HEK293 (cell line): ENCODE measurements at regions not wholly inside any gene's neighbourhood (a gene's known extent, or its start where the extent isn't known, plus 50 kb on each side); places are given as distances from the start of the nearest gene placed in this dataset.

Experiments
- CTCF ChIA-PET: fragments of 350-600 bp; formaldehyde crosslinking; extraction: SDS; loops from one replicate; lab custom pipeline; 2021; ENCODE audit warnings: antibody characterized with exemption; lab: Yijun Ruan, JAX
- POLR2A ChIA-PET: fragments of 300-600 bp; formaldehyde crosslinking; extraction: SDS; loops from one replicate; lab custom pipeline; 2020; ENCODE audit warnings: antibody characterized with exemption, inconsistent platforms; lab: Yijun Ruan, JAX
- H3K27ac ChIP-seq: fragments of 200-500 bp; sonication (Bioruptor generic); 2 replicates; pipeline ENCODE4 v1.5.1; 2014; ENCODE audit warnings: low read depth, low read length, control low read depth, inconsistent platforms; ENCODE audit errors: extremely low read depth
- H3K36me3 ChIP-seq, 2 experiments: fragments of 200-500 bp in 1 of 2; sonication (Bioruptor generic) in 1 of 2; 1 replicate in 1 of 2; 2 replicates in 1 of 2; pipeline ENCODE4 v1.5.1; 2014 to 2017; ENCODE audit warnings: inconsistent platforms in 2 of 2, low read length in 2 of 2; ENCODE audit not compliant: control insufficient read depth in 2 of 2, insufficient read depth in 1 of 2
- H3K4me1 ChIP-seq: fragments of 200-500 bp; sonication (Bioruptor generic); 2 replicates; pipeline ENCODE4 v1.5.1; 2014; ENCODE audit warnings: mild to moderate bottlenecking, low read length, inconsistent platforms; ENCODE audit not compliant: control insufficient read depth, insufficient read depth
- H3K4me3 ChIP-seq: 2 replicates; pipeline ENCODE4 v1.5.1; 2011; ENCODE audit warnings: low read depth, mild to moderate bottlenecking, control low read depth, low read length, moderate library complexity
- H3K9me3 ChIP-seq: fragments of 200-500 bp; sonication (Bioruptor generic); 2 replicates; pipeline ENCODE4 v1.5.1; 2014; ENCODE audit warnings: low read depth, low read length, inconsistent platforms; ENCODE audit not compliant: control insufficient read depth, insufficient read depth
- GFI1B ChIP-seq: fragments of 450-650 bp; formaldehyde crosslinking; IDR thresholded peaks from 2 replicates; pipeline ENCODE4 v1.5.1; 2016; ENCODE audit warnings: missing biosample characterization, missing genetic modification characterization
- GLI4 ChIP-seq: fragments of 450-650 bp; formaldehyde crosslinking; IDR thresholded peaks from 2 replicates; pipeline ENCODE4 v1.5.1; 2016; ENCODE audit warnings: missing biosample characterization, missing genetic modification characterization
- KLF7 ChIP-seq: fragments of 450-650 bp; formaldehyde crosslinking; IDR thresholded peaks from 2 replicates; pipeline ENCODE4 v1.5.1; 2016; ENCODE audit warnings: missing biosample characterization, missing genetic modification characterization, borderline replicate concordance
- MYNN ChIP-seq: fragments of 450-650 bp; formaldehyde crosslinking; IDR thresholded peaks from 2 replicates; pipeline ENCODE4 v1.5.1; 2016; ENCODE audit warnings: missing biosample characterization, missing genetic modification characterization, borderline replicate concordance
- MZF1 ChIP-seq: fragments of 450-650 bp; formaldehyde crosslinking; IDR thresholded peaks from 2 replicates; pipeline ENCODE4 v1.5.1; 2017; ENCODE audit warnings: missing biosample characterization, missing genetic modification characterization, borderline replicate concordance
- OSR2 ChIP-seq: fragments of 450-650 bp; formaldehyde crosslinking; IDR thresholded peaks from 2 replicates; pipeline ENCODE4 v1.5.1; 2016; ENCODE audit warnings: missing biosample characterization, missing genetic modification characterization
- OVOL3 ChIP-seq: fragments of 450-650 bp; formaldehyde crosslinking; IDR thresholded peaks from 2 replicates; pipeline ENCODE4 v1.5.1; 2016; ENCODE audit warnings: missing biosample characterization, missing genetic modification characterization
- SALL2 ChIP-seq: fragments of 450-650 bp; formaldehyde crosslinking; IDR thresholded peaks from 2 replicates; pipeline ENCODE4 v1.5.0; 2017; ENCODE audit warnings: missing biosample characterization, mild to moderate bottlenecking, missing genetic modification characterization, borderline replicate concordance
- SCRT2 ChIP-seq: fragments of 450-650 bp; formaldehyde crosslinking; IDR thresholded peaks from 2 replicates; pipeline ENCODE4 v1.5.1; 2016; ENCODE audit warnings: missing biosample characterization, missing genetic modification characterization
- SETDB1 ChIP-seq: IDR thresholded peaks from one replicate; pipeline ENCODE4 v1.6.1; 2017; ENCODE audit warnings: mild to moderate bottlenecking, low read length, moderate library complexity, mixed read lengths; ENCODE audit not compliant: insufficient read length
- ZBTB7A ChIP-seq: fragments of 450-650 bp; formaldehyde crosslinking; IDR thresholded peaks from 2 replicates; pipeline ENCODE4 v1.5.1; 2016; ENCODE audit warnings: low read depth, missing biosample characterization, missing genetic modification characterization
- ZEB2 ChIP-seq: fragments of 450-650 bp; formaldehyde crosslinking; IDR thresholded peaks from 2 replicates; pipeline ENCODE4 v1.5.1; 2016; ENCODE audit warnings: missing biosample characterization, missing genetic modification characterization
- ZNF223 ChIP-seq: fragments of 450-650 bp; formaldehyde crosslinking; IDR thresholded peaks from 2 replicates; pipeline ENCODE4 v1.5.1; 2016; ENCODE audit warnings: missing biosample characterization, missing genetic modification characterization
- ZNF239 ChIP-seq: fragments of 450-650 bp; formaldehyde crosslinking; IDR thresholded peaks from 2 replicates; pipeline ENCODE4 v1.5.1; 2016; ENCODE audit warnings: missing biosample characterization, missing genetic modification characterization
- ZNF37A ChIP-seq: fragments of 450-650 bp; IDR thresholded peaks from 2 replicates; pipeline ENCODE4 v1.5.1; 2018; ENCODE audit warnings: missing biosample characterization, missing genetic modification characterization
- ZNF391 ChIP-seq: fragments of 450-650 bp; formaldehyde crosslinking; IDR thresholded peaks from 2 replicates; pipeline ENCODE4 v1.5.1; 2016; ENCODE audit warnings: low read depth, missing biosample characterization, missing genetic modification characterization, borderline replicate concordance
- ZNF404 ChIP-seq: fragments of 450-650 bp; formaldehyde crosslinking; IDR thresholded peaks from 2 replicates; pipeline ENCODE4 v1.5.1; 2017; ENCODE audit warnings: missing biosample characterization, missing genetic modification characterization
- ZNF423 ChIP-seq: fragments of 450-650 bp; formaldehyde crosslinking; IDR thresholded peaks from 2 replicates; pipeline ENCODE4 v1.5.1; 2016; ENCODE audit warnings: missing biosample characterization, missing genetic modification characterization
- ZNF501 ChIP-seq: fragments of 450-650 bp; formaldehyde crosslinking; IDR thresholded peaks from 2 replicates; pipeline ENCODE4 v1.5.1; 2016; ENCODE audit warnings: missing biosample characterization, missing genetic modification characterization
- ZNF529 ChIP-seq: fragments of 450-650 bp; formaldehyde crosslinking; IDR thresholded peaks from 2 replicates; pipeline ENCODE4 v1.5.1; 2017; ENCODE audit warnings: missing genetic modification characterization, missing biosample characterization; ENCODE audit not compliant: insufficient replicate concordance
- ZNF544 ChIP-seq: fragments of 450-650 bp; formaldehyde crosslinking; IDR thresholded peaks from 2 replicates; pipeline ENCODE4 v1.5.0; 2017; ENCODE audit warnings: missing biosample characterization, missing genetic modification characterization
- ZNF600 ChIP-seq: fragments of 450-650 bp; formaldehyde crosslinking; IDR thresholded peaks from 2 replicates; pipeline ENCODE4 v1.5.1; 2016; ENCODE audit warnings: missing biosample characterization, missing genetic modification characterization
- ZNF707 ChIP-seq: fragments of 450-650 bp; formaldehyde crosslinking; IDR thresholded peaks from 2 replicates; pipeline ENCODE4 v1.5.1; 2016; ENCODE audit warnings: missing biosample characterization, missing genetic modification characterization
- ZNF791 ChIP-seq: fragments of 450-650 bp; formaldehyde crosslinking; IDR thresholded peaks from 2 replicates; pipeline ENCODE4 v1.5.1; 2016; ENCODE audit warnings: missing biosample characterization, missing genetic modification characterization
- ZNF837 ChIP-seq: fragments of 450-650 bp; formaldehyde crosslinking; IDR thresholded peaks from 2 replicates; pipeline ENCODE4 v1.5.1; 2016; ENCODE audit warnings: missing biosample characterization, missing genetic modification characterization
- ZSCAN30 ChIP-seq: fragments of 450-650 bp; IDR thresholded peaks from 2 replicates; pipeline ENCODE4 v1.5.1; 2018; ENCODE audit warnings: missing biosample characterization, mild to moderate bottlenecking, missing genetic modification characterization, moderate library complexity
- TF ChIP-seq, protein P1 (sequence below): fragments of 450-650 bp; formaldehyde crosslinking; IDR thresholded peaks from 2 replicates; pipeline ENCODE4 v1.5.1; 2016; ENCODE audit warnings: missing biosample characterization, missing genetic modification characterization, borderline replicate concordance
- TF ChIP-seq, protein P2 (sequence below): fragments of 450-650 bp; formaldehyde crosslinking; IDR thresholded peaks from 2 replicates; pipeline ENCODE4 v1.5.1; 2017; ENCODE audit warnings: missing biosample characterization, missing genetic modification characterization
- TF ChIP-seq, protein P3 (sequence below): fragments of 450-650 bp; formaldehyde crosslinking; IDR thresholded peaks from 2 replicates; pipeline ENCODE4 v1.5.1; 2016; ENCODE audit warnings: missing biosample characterization, missing genetic modification characterization
- TF ChIP-seq, protein P4 (sequence below): fragments of 450-650 bp; formaldehyde crosslinking; optimal IDR thresholded peaks from 2 replicates; pipeline ENCODE3; 2016; ENCODE audit warnings: missing biosample characterization, mild to moderate bottlenecking, missing genetic modification characterization

DNA sequence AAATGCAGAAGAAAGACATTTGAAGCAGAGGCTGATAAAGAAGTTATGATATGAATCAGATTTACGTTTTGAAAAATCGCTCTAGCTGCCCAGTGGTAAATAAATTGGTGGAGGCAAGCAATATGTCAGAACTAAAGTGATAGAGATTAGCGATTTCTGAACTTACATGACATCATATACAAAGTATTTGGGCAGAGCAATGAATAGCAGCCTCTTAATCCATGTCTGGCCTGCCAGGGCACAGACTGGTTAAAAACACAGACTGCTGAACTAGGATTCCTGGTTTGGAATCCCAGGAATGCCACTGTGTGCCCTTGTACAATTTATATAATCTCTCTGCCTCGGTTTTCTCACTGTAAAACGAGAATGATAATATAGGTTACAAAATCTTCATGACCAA, 243.1 kb upstream of the SETMAR start (continued):
- TF ChIP-seq, protein P1, sequence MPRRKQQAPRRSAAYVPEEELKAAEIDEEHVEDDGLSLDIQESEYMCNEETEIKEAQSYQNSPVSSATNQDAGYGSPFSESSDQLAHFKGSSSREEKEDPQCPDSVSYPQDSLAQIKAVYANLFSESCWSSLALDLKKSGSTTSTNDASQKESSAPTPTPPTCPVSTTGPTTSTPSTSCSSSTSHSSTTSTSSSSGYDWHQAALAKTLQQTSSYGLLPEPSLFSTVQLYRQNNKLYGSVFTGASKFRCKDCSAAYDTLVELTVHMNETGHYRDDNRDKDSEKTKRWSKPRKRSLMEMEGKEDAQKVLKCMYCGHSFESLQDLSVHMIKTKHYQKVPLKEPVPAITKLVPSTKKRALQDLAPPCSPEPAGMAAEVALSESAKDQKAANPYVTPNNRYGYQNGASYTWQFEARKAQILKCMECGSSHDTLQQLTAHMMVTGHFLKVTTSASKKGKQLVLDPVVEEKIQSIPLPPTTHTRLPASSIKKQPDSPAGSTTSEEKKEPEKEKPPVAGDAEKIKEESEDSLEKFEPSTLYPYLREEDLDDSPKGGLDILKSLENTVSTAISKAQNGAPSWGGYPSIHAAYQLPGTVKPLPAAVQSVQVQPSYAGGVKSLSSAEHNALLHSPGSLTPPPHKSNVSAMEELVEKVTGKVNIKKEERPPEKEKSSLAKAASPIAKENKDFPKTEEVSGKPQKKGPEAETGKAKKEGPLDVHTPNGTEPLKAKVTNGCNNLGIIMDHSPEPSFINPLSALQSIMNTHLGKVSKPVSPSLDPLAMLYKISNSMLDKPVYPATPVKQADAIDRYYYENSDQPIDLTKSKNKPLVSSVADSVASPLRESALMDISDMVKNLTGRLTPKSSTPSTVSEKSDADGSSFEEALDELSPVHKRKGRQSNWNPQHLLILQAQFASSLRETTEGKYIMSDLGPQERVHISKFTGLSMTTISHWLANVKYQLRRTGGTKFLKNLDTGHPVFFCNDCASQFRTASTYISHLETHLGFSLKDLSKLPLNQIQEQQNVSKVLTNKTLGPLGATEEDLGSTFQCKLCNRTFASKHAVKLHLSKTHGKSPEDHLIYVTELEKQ: no peak
- TF ChIP-seq KLF7: no peak
- TF ChIP-seq ZNF239 (tag by site-specific recombination): no peak
- no peak for TF ChIP-seq ZNF837

DNA sequence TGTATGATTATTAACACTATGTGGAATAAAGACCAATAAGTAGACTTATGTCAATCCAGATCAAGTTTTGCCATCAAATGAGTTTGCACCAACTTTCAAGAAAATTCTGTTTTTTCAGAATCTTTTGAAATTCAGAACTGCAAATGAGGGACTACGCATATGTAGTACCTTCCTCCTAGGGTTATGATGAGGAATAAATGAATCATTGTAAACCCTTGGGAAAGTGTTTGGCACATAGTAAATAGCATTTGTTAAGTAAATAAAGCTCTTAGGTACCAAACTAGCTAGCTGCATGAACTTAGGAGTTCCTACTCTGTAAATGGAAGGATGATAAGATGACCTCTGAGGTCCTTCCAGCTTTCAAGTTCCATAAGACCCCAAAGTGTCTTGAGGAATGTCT, 242.6 kb upstream of the SETMAR start:
- ChIA-PET CTCF (no interaction called here), POLR2A (no interaction called here)
- Histone ChIP-seq H3K9me3 (no peaks in the 10 kb centered on the region), H3K36me3 (no peaks in the 10 kb centered on the region), H3K4me3 (no peak overlapping the region), H3K27ac (no peak overlapping the region), H3K4me1 (no peaks in the 10 kb centered on the region)
- TF ChIP-seq OSR2 (tag by site-specific recombination) (no peak), ZEB2 (tag by site-specific recombination) (no peak), ZNF223 (tag by site-specific recombination) (no peak), ZNF600 (no peak), ZNF544 (tag by site-specific recombination) (no peak), OVOL3 (no peak), ZNF707 (no peak), ZNF391 (tag by site-specific recombination) (no peak), ZNF423 (tag by site-specific recombination) (no peak), ZBTB7A (tag by site-specific recombination) (no peak)
- TF ChIP-seq, protein P2, sequence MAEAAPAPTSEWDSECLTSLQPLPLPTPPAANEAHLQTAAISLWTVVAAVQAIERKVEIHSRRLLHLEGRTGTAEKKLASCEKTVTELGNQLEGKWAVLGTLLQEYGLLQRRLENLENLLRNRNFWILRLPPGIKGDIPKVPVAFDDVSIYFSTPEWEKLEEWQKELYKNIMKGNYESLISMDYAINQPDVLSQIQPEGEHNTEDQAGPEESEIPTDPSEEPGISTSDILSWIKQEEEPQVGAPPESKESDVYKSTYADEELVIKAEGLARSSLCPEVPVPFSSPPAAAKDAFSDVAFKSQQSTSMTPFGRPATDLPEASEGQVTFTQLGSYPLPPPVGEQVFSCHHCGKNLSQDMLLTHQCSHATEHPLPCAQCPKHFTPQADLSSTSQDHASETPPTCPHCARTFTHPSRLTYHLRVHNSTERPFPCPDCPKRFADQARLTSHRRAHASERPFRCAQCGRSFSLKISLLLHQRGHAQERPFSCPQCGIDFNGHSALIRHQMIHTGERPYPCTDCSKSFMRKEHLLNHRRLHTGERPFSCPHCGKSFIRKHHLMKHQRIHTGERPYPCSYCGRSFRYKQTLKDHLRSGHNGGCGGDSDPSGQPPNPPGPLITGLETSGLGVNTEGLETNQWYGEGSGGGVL: no peak

DNA sequence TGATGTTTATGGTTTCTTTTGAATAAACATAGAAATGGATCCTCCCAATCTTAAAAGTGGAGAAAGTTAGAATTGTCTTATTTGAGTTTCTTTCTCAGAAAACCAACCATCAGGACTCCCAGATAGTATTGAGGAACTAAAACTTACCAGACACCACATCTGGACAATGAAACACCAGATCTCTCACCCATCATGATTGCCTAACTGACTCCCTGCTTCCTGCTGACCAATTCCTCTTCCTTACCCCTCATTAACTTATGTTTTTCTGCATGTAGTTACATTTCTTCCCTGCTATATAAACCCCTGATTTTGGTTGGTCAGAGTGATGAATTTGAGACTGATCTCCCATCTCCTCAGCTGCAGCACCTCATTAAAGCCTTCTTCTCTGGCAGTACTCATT, 242.0 kb upstream of the SETMAR start:
- ChIA-PET POLR2A (no interaction called here), CTCF (no interaction called here)
- no peaks in the 10 kb centered on the region for H3K36me3 ChIP-seq
- no peak overlapping the region for H3K4me3 ChIP-seq
- H3K9me3 ChIP-seq: no peaks in the 10 kb centered on the region
- H3K27ac ChIP-seq: no peak overlapping the region
- H3K4me1 ChIP-seq: no peaks in the 10 kb centered on the region
- no peak for TF ChIP-seq GFI1B (tag by site-specific recombination)
- no peak for TF ChIP-seq ZNF423 (tag by site-specific recombination)
- TF ChIP-seq MYNN: no peak
- TF ChIP-seq GLI4: no peak
- no peak for TF ChIP-seq ZSCAN30 (tag by site-specific recombination)
- no peak for TF ChIP-seq ZNF501 (tag by site-specific recombination)
- no peak for TF ChIP-seq SETDB1
- no peak for TF ChIP-seq ZNF391 (tag by site-specific recombination)
- TF ChIP-seq SALL2 (tag by site-specific recombination): no peak
- TF ChIP-seq, protein P3, sequence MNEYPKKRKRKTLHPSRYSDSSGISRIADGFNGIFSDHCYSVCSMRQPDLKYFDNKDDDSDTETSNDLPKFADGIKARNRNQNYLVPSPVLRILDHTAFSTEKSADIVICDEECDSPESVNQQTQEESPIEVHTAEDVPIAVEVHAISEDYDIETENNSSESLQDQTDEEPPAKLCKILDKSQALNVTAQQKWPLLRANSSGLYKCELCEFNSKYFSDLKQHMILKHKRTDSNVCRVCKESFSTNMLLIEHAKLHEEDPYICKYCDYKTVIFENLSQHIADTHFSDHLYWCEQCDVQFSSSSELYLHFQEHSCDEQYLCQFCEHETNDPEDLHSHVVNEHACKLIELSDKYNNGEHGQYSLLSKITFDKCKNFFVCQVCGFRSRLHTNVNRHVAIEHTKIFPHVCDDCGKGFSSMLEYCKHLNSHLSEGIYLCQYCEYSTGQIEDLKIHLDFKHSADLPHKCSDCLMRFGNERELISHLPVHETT (tag by site-specific recombination): no peak
- TF ChIP-seq MZF1: no peak
- TF ChIP-seq, protein P4, sequence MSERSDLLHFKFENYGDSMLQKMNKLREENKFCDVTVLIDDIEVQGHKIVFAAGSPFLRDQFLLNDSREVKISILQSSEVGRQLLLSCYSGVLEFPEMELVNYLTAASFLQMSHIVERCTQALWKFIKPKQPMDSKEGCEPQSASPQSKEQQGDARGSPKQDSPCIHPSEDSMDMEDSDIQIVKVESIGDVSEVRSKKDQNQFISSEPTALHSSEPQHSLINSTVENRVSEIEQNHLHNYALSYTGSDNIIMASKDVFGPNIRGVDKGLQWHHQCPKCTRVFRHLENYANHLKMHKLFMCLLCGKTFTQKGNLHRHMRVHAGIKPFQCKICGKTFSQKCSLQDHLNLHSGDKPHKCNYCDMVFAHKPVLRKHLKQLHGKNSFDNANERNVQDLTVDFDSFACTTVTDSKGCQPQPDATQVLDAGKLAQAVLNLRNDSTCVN (tag by site-specific recombination): no peak
- TF ChIP-seq ZNF37A: no peak
- no peak for TF ChIP-seq ZNF404 (tag by site-specific recombination)
- TF ChIP-seq ZNF223 (tag by site-specific recombination): no peak
- no peak for TF ChIP-seq ZNF529
- no peak for TF ChIP-seq SCRT2 (tag by site-specific recombination)
- no peak for TF ChIP-seq ZNF791
